HEK293 (cell line): ENCODE measurements at regions not wholly inside any gene's neighbourhood (a gene's known extent, or its start where the extent isn't known, plus 50 kb on each side); places are given as distances from the start of the nearest gene placed in this dataset.

Experiments
- REST ChIP-seq: fragments of 450-650 bp; formaldehyde crosslinking; IDR thresholded peaks from 2 replicates; pipeline ENCODE4 v1.5.1; 2016; ENCODE audit warnings: missing biosample characterization, missing genetic modification characterization
- ZNF302 ChIP-seq: fragments of 450-650 bp; formaldehyde crosslinking; IDR thresholded peaks from 2 replicates; pipeline ENCODE4 v1.5.1; 2016; ENCODE audit warnings: missing biosample characterization, missing genetic modification characterization, low read depth
- ZNF521 ChIP-seq: fragments of 450-650 bp; formaldehyde crosslinking; IDR thresholded peaks from 2 replicates; pipeline ENCODE4 v1.5.1; 2017; ENCODE audit warnings: missing biosample characterization, mild to moderate bottlenecking, missing genetic modification characterization
- ZNF558 ChIP-seq: fragments of 450-650 bp; formaldehyde crosslinking; IDR thresholded peaks from 2 replicates; pipeline ENCODE4 v1.5.1; 2016; ENCODE audit warnings: missing biosample characterization, missing genetic modification characterization
- ZNF777 ChIP-seq: fragments of 450-650 bp; formaldehyde crosslinking; IDR thresholded peaks from 2 replicates; pipeline ENCODE4 v1.5.1; 2017; ENCODE audit warnings: missing biosample characterization, missing genetic modification characterization, borderline replicate concordance
- ZNF837 ChIP-seq: fragments of 450-650 bp; formaldehyde crosslinking; IDR thresholded peaks from 2 replicates; pipeline ENCODE4 v1.5.1; 2016; ENCODE audit warnings: missing biosample characterization, missing genetic modification characterization
- TF ChIP-seq, protein P1 (sequence below): fragments of 450-650 bp; formaldehyde crosslinking; IDR thresholded peaks from 2 replicates; pipeline ENCODE4 v1.5.1; 2016; ENCODE audit warnings: missing biosample characterization, missing genetic modification characterization
- TF ChIP-seq, protein P2 (sequence below): fragments of 450-650 bp; formaldehyde crosslinking; optimal IDR thresholded peaks from 2 replicates; pipeline ENCODE3; 2016; ENCODE audit warnings: missing biosample characterization, mild to moderate bottlenecking, missing genetic modification characterization

DNA sequence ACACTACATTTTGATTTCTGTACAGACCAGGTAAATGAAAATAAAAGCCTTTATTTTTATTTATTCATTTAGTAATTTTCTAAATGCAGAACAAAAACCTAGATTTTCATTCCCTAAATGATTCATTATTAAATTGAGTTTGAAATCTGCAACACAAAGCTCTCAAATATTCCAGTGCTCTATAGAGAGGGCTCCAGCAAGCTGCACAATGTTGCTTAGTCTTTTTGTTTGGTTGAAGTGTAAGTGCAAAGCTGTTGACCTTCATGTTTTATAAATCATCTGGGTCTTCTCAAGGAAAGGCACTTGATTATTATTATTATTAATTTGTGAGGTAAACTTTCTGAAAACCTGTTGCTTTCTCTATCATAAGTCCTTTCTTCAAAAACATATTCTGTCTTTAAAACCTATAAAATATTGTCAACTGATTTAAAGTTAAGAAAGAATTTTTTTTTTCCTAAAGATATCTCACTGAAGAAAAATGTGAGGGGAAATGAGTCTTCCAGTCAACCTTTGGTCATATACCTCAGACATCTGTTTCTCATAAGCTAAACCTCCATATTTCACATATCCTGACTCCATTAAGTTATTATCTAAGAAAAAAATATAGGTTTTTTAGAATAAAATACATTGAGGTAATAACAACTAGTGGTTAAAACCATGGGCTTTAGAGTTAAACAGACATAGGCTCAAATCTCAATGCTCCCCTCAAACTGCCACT lies 100.7 kb downstream of the ZIC4 start:
- TF ChIP-seq REST (tag by site-specific recombination), result no peak
- TF ChIP-seq, protein P1, sequence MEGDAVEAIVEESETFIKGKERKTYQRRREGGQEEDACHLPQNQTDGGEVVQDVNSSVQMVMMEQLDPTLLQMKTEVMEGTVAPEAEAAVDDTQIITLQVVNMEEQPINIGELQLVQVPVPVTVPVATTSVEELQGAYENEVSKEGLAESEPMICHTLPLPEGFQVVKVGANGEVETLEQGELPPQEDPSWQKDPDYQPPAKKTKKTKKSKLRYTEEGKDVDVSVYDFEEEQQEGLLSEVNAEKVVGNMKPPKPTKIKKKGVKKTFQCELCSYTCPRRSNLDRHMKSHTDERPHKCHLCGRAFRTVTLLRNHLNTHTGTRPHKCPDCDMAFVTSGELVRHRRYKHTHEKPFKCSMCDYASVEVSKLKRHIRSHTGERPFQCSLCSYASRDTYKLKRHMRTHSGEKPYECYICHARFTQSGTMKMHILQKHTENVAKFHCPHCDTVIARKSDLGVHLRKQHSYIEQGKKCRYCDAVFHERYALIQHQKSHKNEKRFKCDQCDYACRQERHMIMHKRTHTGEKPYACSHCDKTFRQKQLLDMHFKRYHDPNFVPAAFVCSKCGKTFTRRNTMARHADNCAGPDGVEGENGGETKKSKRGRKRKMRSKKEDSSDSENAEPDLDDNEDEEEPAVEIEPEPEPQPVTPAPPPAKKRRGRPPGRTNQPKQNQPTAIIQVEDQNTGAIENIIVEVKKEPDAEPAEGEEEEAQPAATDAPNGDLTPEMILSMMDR, result no peak
- TF ChIP-seq ZNF521 (tag by site-specific recombination), result no peak
- no peak for TF ChIP-seq ZNF777 (tag by site-specific recombination)
- no peak for TF ChIP-seq ZNF837 (tag by site-specific recombination)
- no peak for TF ChIP-seq ZNF558 (tag by site-specific recombination)
- TF ChIP-seq ZNF302 (tag by site-specific recombination), result no peak
- TF ChIP-seq, protein P2, sequence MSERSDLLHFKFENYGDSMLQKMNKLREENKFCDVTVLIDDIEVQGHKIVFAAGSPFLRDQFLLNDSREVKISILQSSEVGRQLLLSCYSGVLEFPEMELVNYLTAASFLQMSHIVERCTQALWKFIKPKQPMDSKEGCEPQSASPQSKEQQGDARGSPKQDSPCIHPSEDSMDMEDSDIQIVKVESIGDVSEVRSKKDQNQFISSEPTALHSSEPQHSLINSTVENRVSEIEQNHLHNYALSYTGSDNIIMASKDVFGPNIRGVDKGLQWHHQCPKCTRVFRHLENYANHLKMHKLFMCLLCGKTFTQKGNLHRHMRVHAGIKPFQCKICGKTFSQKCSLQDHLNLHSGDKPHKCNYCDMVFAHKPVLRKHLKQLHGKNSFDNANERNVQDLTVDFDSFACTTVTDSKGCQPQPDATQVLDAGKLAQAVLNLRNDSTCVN (tag by site-specific recombination), result no peak
